ENCODE measurements at regions not wholly inside any gene's neighbourhood (a gene's known extent, or its start where the extent isn't known, plus 50 kb on each side); places are given as distances from the start of the nearest gene placed in this dataset.

- TF ChIP-seq CTCF (IDR thresholded peaks at IDR 0.05), result no peak
- no peak for TF ChIP-seq REST (IDR thresholded peaks at IDR 0.05; ENCODE audit: insufficient read depth in 1 of 2, low read depth in 2 of 2, low read length in 1 of 2)
- no peak for TF ChIP-seq POLR2AphosphoS5 (IDR thresholded peaks at IDR 0.05; ENCODE audit: low read depth, low read length)
- TF ChIP-seq TCF7L2 (IDR thresholded peaks at IDR 0.05; ENCODE audit: low read depth, low read length), result no peak
- TF ChIP-seq SIN3A (IDR thresholded peaks at IDR 0.05; ENCODE audit: borderline replicate concordance, insufficient read depth, low read depth, low read length), result no peak
These were observed 76.0 kb upstream of the SESTD1 start for GRCh38 chr2:179340678-179341077.

GRCh38 chr2:179338681-179339080 lies 74.0 kb upstream of the SESTD1 start:
- no peaks in the 10 kb centered on the region for H3K36me3 ChIP-seq (ENCODE audit: control insufficient read depth, insufficient read depth, low read length)
- in situ Hi-C loops (cut with HindIII; ENCODE audit: low pct_unique_long_range_greater_than_20kb, low sequenced_read_pairs), result no loop called here
- ChIA-PET CTCF (no interaction called here), POLR2A (no interaction called here)
- H3K9me3 ChIP-seq (ENCODE audit: control insufficient read depth, insufficient read depth, low read depth, low read length), result no peaks in the 10 kb centered on the region
- H3K4me3 ChIP-seq (ENCODE audit: low read depth in 2 of 2, low read length in 2 of 2), result no peak overlapping the region
- TF ChIP-seq TCF7L2 (IDR thresholded peaks at IDR 0.05; ENCODE audit: low read depth, low read length) (no peak), REST (IDR thresholded peaks at IDR 0.05; ENCODE audit: insufficient read depth in 1 of 2, low read depth in 2 of 2, low read length in 1 of 2) (no peak), SIN3A (IDR thresholded peaks at IDR 0.05; ENCODE audit: borderline replicate concordance, insufficient read depth, low read depth, low read length) (no peak), CTCF (IDR thresholded peaks at IDR 0.05) (no peak), POLR2AphosphoS5 (IDR thresholded peaks at IDR 0.05; ENCODE audit: low read depth, low read length) (no peak)
- DNase-seq (ENCODE audit: low read depth, low spot score) (no peak), ATAC-seq (no peak)
- no TSS peak for BruUV-seq (replicated peaks)
- no peak overlapping the region for H3K27ac ChIP-seq (ENCODE audit: low read length)
- H3K4me1 ChIP-seq (ENCODE audit: control insufficient read depth, insufficient read depth, low read length), result no peaks in the 10 kb centered on the region
- intact Hi-C loops (cut with micrococcal nuclease; ENCODE audit: unreplicated experiment), result no loop called here
- H3K27me3 ChIP-seq (ENCODE audit: control insufficient read depth, insufficient read depth, low read length), result no peaks in the 10 kb centered on the region

More at GRCh38 chr2:179340678-179341077, 76.0 kb upstream of the SESTD1 start:
- no peak overlapping the region for H3K4me3 ChIP-seq (ENCODE audit: low read depth in 2 of 2, low read length in 2 of 2)
- CTCF ChIA-PET, result no interaction called here
- H3K27ac ChIP-seq (ENCODE audit: low read length), result no peak overlapping the region
- intact Hi-C loops (cut with micrococcal nuclease; ENCODE audit: unreplicated experiment) (no loop called here), in situ Hi-C loops (cut with HindIII; ENCODE audit: low pct_unique_long_range_greater_than_20kb, low sequenced_read_pairs) (no loop called here)
- DNase-seq (ENCODE audit: low read depth, low spot score), result no peak
- H3K4me1 ChIP-seq (ENCODE audit: control insufficient read depth, insufficient read depth, low read length), result peaks cover 3% of the 10 kb centered on the region; the same call in 1 of the 2 replicates
- no TSS peak for BruUV-seq (replicated peaks)
- no peaks in the 10 kb centered on the region for H3K9me3 ChIP-seq (ENCODE audit: control insufficient read depth, insufficient read depth, low read depth, low read length)
- POLR2A ChIA-PET, result no interaction called here
- no peak for ATAC-seq
- no peaks in the 10 kb centered on the region for H3K36me3 ChIP-seq (ENCODE audit: control insufficient read depth, insufficient read depth, low read length)
- no peaks in the 10 kb centered on the region for H3K27me3 ChIP-seq (ENCODE audit: control insufficient read depth, insufficient read depth, low read length)

Data from Panc1 (cell line).